Endothelial cell of umbilical vein (primary cell): ENCODE measurements at regions not wholly inside any gene's neighbourhood (a gene's known extent, or its start where the extent isn't known, plus 50 kb on each side); places are given as distances from the start of the nearest gene placed in this dataset.

Experiments used
- BruUV-seq: library from RNA; stranded (reverse); fragments of 400-500 nt; replicated peaks from 2 replicates; lab custom pipeline; 2021; lab: Mats Ljungman, UMichigan
- CTCF ChIA-PET: fragments of 300-600, 350-600 bp; sonication (Branson Sonifier 250); formaldehyde crosslinking; loops from one replicate; lab custom pipeline; 2021; ENCODE audit warnings: antibody characterized with exemption, inconsistent platforms; lab: Charles Lee
- POLR2A ChIA-PET: fragments of 300-600, 350-600 bp; sonication (Branson Sonifier 250); formaldehyde crosslinking; loops from one replicate; lab custom pipeline; 2021; ENCODE audit warnings: antibody characterized with exemption, inconsistent platforms; lab: Charles Lee
- DNase-seq: peaks from one replicate; pipeline ENCODE4 v3.0.0-alpha.2; 2011; ENCODE audit warnings: low read depth, low spot score
- FAIRE-seq: peaks from 2 replicates; lab custom pipeline; 2011; peaks lifted over from hg19 to GRCh38; lab: Jason Lieb, UNC
- H2AFZ ChIP-seq: 2 replicates; pipeline ENCODE4 v1.6.0; 2012; ENCODE audit warnings: low read depth, low read length, control low read depth, inconsistent platforms
- H3K27ac ChIP-seq: 2 replicates; pipeline ENCODE4 v1.5.1; 2011; ENCODE audit warnings: low read depth, mild to moderate bottlenecking, control low read depth, low read length, moderate library complexity; ENCODE audit not compliant: insufficient read depth
- H3K27me3 ChIP-seq, 2 experiments: 2 replicates each; pipeline versions ENCODE4 v1.6.0 to v1.6.1; 2011; ENCODE audit warnings: low read length in 2 of 2, mixed read lengths in 1 of 2; ENCODE audit not compliant: control insufficient read depth in 2 of 2, insufficient read depth in 2 of 2
- H3K36me3 ChIP-seq, 2 experiments: 2 replicates in 1 of 2; 3 replicates in 1 of 2; pipeline ENCODE4 v1.5.1; 2011; ENCODE audit warnings: low read length in 2 of 2, mild to moderate bottlenecking in 1 of 2, moderate library complexity in 1 of 2; ENCODE audit not compliant: control insufficient read depth in 2 of 2, insufficient read depth in 2 of 2; ENCODE audit errors: extremely low read depth in 1 of 2
- H3K4me1 ChIP-seq: 3 replicates; pipeline ENCODE4 v1.5.1; 2011; ENCODE audit warnings: mild to moderate bottlenecking, low read length; ENCODE audit not compliant: control insufficient read depth, insufficient read depth; ENCODE audit errors: extremely low read depth
- H3K4me2 ChIP-seq: 2 replicates; pipeline ENCODE4 v1.6.1; 2011; ENCODE audit warnings: low read length, control low read depth, mixed read lengths; ENCODE audit not compliant: insufficient read depth
- H3K4me3 ChIP-seq, 3 experiments: fragments of 200-600 bp in 1 of 3; sonication (generic), shearing (Covaris generic) in 1 of 3; replicated peaks in 1 of 3; 2 replicates each; pipeline ENCODE4 v1.5.1; 2011 to 2016; ENCODE audit warnings: control low read depth in 3 of 3, low read length in 3 of 3, mild to moderate bottlenecking in 2 of 3, inconsistent platforms in 1 of 3, low read depth in 1 of 3, moderate library complexity in 1 of 3; ENCODE audit not compliant: insufficient read depth in 1 of 3
- H3K79me2 ChIP-seq: 2 replicates; pipeline ENCODE4 v1.6.0; 2012; ENCODE audit warnings: low read length, inconsistent platforms; ENCODE audit not compliant: control insufficient read depth, insufficient read depth
- H3K9ac ChIP-seq: replicated peaks from 2 replicates; pipeline ENCODE3; 2011; ENCODE audit warnings: low read length, control low read depth; ENCODE audit not compliant: insufficient read depth; ENCODE audit errors: extremely low read depth
- H3K9me1 ChIP-seq: replicated peaks from 3 replicates; pipeline ENCODE4 v1.6.0; 2011; ENCODE audit warnings: mild to moderate bottlenecking, low read length; ENCODE audit not compliant: control insufficient read depth, insufficient read depth; ENCODE audit errors: extremely low read depth
- H3K9me3 ChIP-seq: replicated peaks from 2 replicates; pipeline ENCODE4 v1.5.1; 2012; ENCODE audit warnings: low read length, inconsistent platforms; ENCODE audit not compliant: control insufficient read depth, insufficient read depth
- H4K20me1 ChIP-seq: replicated peaks from 2 replicates; pipeline ENCODE3; 2011; ENCODE audit warnings: mild to moderate bottlenecking, low read length; ENCODE audit not compliant: control insufficient read depth, insufficient read depth; ENCODE audit errors: extremely low read depth
- EZH2 ChIP-seq: IDR thresholded peaks from 2 replicates; pipeline ENCODE4 v1.6.1; 2012; ENCODE audit warnings: borderline replicate concordance, low read depth, mild to moderate bottlenecking, moderate library complexity, low read length, inconsistent platforms; ENCODE audit not compliant: severe bottlenecking
- FOS ChIP-seq: IDR thresholded peaks from 2 replicates; pipeline ENCODE4 v1.6.1; 2011; ENCODE audit warnings: mild to moderate bottlenecking, low read length, moderate library complexity, borderline replicate concordance; ENCODE audit not compliant: insufficient read depth
- GATA2 ChIP-seq: IDR thresholded peaks from 2 replicates; pipeline ENCODE4 v1.7.0; 2011; ENCODE audit warnings: low read depth, mild to moderate bottlenecking, moderate library complexity, mixed read lengths, low read length; ENCODE audit not compliant: insufficient read length, insufficient read depth
- JUN ChIP-seq: IDR thresholded peaks from 2 replicates; pipeline ENCODE4 v1.6.1; 2011; ENCODE audit warnings: borderline replicate concordance, low read depth; ENCODE audit not compliant: insufficient read length, insufficient read depth
- MYC ChIP-seq: IDR thresholded peaks from one replicate; pipeline ENCODE4 v1.6.1; 2011; ENCODE audit warnings: mild to moderate bottlenecking, low read depth, low read length
- POLR2A ChIP-seq: IDR thresholded peaks from 2 replicates; pipeline ENCODE4 v1.6.1; 2012; ENCODE audit warnings: low read depth, mild to moderate bottlenecking, control low read depth, low read length
- POLR2AphosphoS5 ChIP-seq: IDR thresholded peaks from 2 replicates; pipeline ENCODE4 v1.6.1; 2012; ENCODE audit warnings: low read depth, mild to moderate bottlenecking, control low read depth, low read length, moderate library complexity; ENCODE audit not compliant: insufficient read depth
- dilution Hi-C: fragments of 300-500 bp; cut with MboI; formaldehyde crosslinking; loops from one replicate; pipeline ENCODE4 v1.15.0; 2019; ENCODE audit warnings: low sequenced_read_pairs; ENCODE audit not compliant: extremely low pct_ligation_motif_present
- intact Hi-C: fragments of 100-400 bp; cut with micrococcal nuclease; formaldehyde crosslinking; loops from one replicate; pipeline ENCODE4 v1.10.0; 2022
- TF ChIP-seq, protein P1 (sequence below): IDR thresholded peaks from 2 replicates; pipeline ENCODE4 v1.6.1; 2011; ENCODE audit not compliant: insufficient read depth, insufficient read length
- TF ChIP-seq, protein P2 (sequence below), 2 donors: IDR thresholded peaks; 1 replicate in 1 of 2; 2 replicates in 1 of 2; pipeline ENCODE4 v1.5.1; 2011; ENCODE audit warnings: low read length in 2 of 2, mild to moderate bottlenecking in 2 of 2, moderate library complexity in 2 of 2, control low read depth in 1 of 2, inconsistent platforms in 1 of 2, low read depth in 1 of 2; ENCODE audit not compliant: insufficient read depth in 1 of 2; ENCODE audit errors: extremely low read depth in 1 of 2

DNA sequence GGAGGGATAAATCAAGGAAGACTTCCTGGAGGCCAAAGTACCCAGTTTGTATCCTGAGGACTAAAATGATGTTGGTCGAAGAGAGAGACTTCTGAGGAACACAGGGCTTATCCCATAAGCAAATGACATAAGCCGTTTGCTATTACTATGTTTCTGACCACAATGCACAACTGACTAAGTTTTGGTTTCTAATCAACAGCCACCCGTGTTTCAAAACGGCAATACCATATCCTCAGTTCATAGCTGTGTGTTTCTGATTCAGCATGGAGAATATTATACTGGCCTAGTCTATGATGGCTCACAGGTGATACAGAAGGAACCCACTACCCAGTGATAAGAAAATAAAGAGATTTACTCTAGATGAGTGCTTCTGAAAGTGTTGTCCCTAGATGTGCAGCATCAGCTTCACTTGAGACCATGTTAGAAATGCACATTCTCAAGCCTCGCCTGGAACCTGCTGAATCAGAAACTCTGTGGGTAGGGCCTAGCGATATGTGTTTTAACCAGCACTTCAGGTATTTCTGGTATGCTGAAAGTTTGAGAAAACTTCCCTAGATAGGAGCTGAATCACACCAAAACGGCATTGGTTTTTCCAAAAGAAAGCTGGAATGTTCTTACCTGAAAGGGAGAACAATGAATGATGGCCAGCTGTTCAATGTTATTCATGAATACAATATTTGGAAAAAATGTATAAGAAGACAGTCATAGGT, 639.7 kb upstream of the NR2F2 start:
- CTCF ChIA-PET, result no interaction called here

More for the DNA sequence above, 639.7 kb upstream of the NR2F2 start:
- DNase-seq (no peak), FAIRE-seq (no peak)
- H2AFZ ChIP-seq, result no peak overlapping the region
- H3K9ac ChIP-seq, result no peak overlapping the region
- H3K79me2 ChIP-seq, result no peaks in the 10 kb centered on the region
- H4K20me1 ChIP-seq, result no peaks in the 10 kb centered on the region
- H3K4me2 ChIP-seq, result no peak overlapping the region
- POLR2A ChIA-PET, result no interaction called here
- H3K9me3 ChIP-seq, result no peaks in the 10 kb centered on the region
- no peak overlapping the region for H3K27ac ChIP-seq
- dilution Hi-C loops (no loop called here), intact Hi-C loops (no loop called here)
- BruUV-seq, result no TSS peak
- no peak overlapping the region for H3K4me3 ChIP-seq
- no peaks in the 10 kb centered on the region for H3K9me1 ChIP-seq
- no peak for TF ChIP-seq POLR2AphosphoS5
- no peak for TF ChIP-seq FOS
- TF ChIP-seq EZH2, result no peak
- TF ChIP-seq JUN, result no peak
- TF ChIP-seq, protein P1, sequence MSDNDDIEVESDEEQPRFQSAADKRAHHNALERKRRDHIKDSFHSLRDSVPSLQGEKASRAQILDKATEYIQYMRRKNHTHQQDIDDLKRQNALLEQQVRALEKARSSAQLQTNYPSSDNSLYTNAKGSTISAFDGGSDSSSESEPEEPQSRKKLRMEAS, result no peak
- no peak for TF ChIP-seq POLR2A
- no peak for TF ChIP-seq GATA2
- TF ChIP-seq MYC, result no peak
- TF ChIP-seq, protein P2, sequence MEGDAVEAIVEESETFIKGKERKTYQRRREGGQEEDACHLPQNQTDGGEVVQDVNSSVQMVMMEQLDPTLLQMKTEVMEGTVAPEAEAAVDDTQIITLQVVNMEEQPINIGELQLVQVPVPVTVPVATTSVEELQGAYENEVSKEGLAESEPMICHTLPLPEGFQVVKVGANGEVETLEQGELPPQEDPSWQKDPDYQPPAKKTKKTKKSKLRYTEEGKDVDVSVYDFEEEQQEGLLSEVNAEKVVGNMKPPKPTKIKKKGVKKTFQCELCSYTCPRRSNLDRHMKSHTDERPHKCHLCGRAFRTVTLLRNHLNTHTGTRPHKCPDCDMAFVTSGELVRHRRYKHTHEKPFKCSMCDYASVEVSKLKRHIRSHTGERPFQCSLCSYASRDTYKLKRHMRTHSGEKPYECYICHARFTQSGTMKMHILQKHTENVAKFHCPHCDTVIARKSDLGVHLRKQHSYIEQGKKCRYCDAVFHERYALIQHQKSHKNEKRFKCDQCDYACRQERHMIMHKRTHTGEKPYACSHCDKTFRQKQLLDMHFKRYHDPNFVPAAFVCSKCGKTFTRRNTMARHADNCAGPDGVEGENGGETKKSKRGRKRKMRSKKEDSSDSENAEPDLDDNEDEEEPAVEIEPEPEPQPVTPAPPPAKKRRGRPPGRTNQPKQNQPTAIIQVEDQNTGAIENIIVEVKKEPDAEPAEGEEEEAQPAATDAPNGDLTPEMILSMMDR (IDR thresholded peaks at IDR 0.05; ENCODE audit: extremely low read depth in 1 of 2, insufficient read depth in 1 of 2, low read depth in 1 of 2, low read length in 2 of 2), result no peak
- H3K4me1 ChIP-seq, result no peaks in the 10 kb centered on the region
- H3K36me3 ChIP-seq, result no peaks in the 10 kb centered on the region
- H3K27me3 ChIP-seq, result no peaks in the 10 kb centered on the region
